ENCODE measurements at regions not wholly inside any gene's neighbourhood (a gene's known extent, or its start where the extent isn't known, plus 50 kb on each side); places are given as distances from the start of the nearest gene placed in this dataset.

GRCh38 chr20:43803276-43803675 lies 76.5 kb upstream of the GTSF1L start:
- Histone ChIP-seq H3K4me1 (replicated peaks) (no peaks in the 10 kb centered on the region), H3K36me3 (no peaks in the 10 kb centered on the region), H3K27ac (no peak overlapping the region), H3K9me3 (replicated peaks) (no peaks in the 10 kb centered on the region), H3K27me3 (replicated peaks) (no peaks in the 10 kb centered on the region), H3K4me3 (no peak overlapping the region)
- no peak for DNase-seq (ENCODE audit: low read depth in 1 of 2, low spot score in 2 of 2)

- no peak overlapping the region for H3K4me3 ChIP-seq
- no peaks in the 10 kb centered on the region for H3K27me3 ChIP-seq (replicated peaks)
- H3K4me1 ChIP-seq (replicated peaks): no peaks in the 10 kb centered on the region
- no peaks in the 10 kb centered on the region for H3K9me3 ChIP-seq (replicated peaks)
- H3K36me3 ChIP-seq: no peaks in the 10 kb centered on the region
- H3K27ac ChIP-seq: no peak overlapping the region
- no peak for DNase-seq (ENCODE audit: low read depth in 1 of 2, low spot score in 2 of 2)
Measured at GRCh38 chr20:43800186-43800585, 73.4 kb upstream of the GTSF1L start.

GRCh38 chr20:43799741-43800140 lies 72.9 kb upstream of the GTSF1L start:
- DNase-seq (ENCODE audit: low read depth in 1 of 2, low spot score in 2 of 2): no peak
- no peak overlapping the region for H3K4me3 ChIP-seq
- H3K4me1 ChIP-seq (replicated peaks): no peaks in the 10 kb centered on the region
- no peaks in the 10 kb centered on the region for H3K36me3 ChIP-seq
- no peaks in the 10 kb centered on the region for H3K9me3 ChIP-seq (replicated peaks)
- H3K27ac ChIP-seq: no peak overlapping the region
- H3K27me3 ChIP-seq (replicated peaks): no peaks in the 10 kb centered on the region

GRCh38 chr20:43799150-43799711 lies 72.4 kb upstream of the GTSF1L start:
- H3K27me3 ChIP-seq (replicated peaks): no peaks in the 10 kb centered on the region
- no peak for DNase-seq (ENCODE audit: low read depth in 1 of 2, low spot score in 2 of 2)
- H3K4me3 ChIP-seq: no peak overlapping the region
- no peaks in the 10 kb centered on the region for H3K4me1 ChIP-seq (replicated peaks)
- H3K36me3 ChIP-seq: no peaks in the 10 kb centered on the region
- no peaks in the 10 kb centered on the region for H3K9me3 ChIP-seq (replicated peaks)
- H3K27ac ChIP-seq: no peak overlapping the region

- Histone ChIP-seq H3K27ac (no peak overlapping the region), H3K27me3 (replicated peaks) (no peaks in the 10 kb centered on the region), H3K4me3 (no peak overlapping the region), H3K4me1 (replicated peaks) (no peaks in the 10 kb centered on the region), H3K9me3 (replicated peaks) (no peaks in the 10 kb centered on the region), H3K36me3 (no peaks in the 10 kb centered on the region)
- DNase-seq (ENCODE audit: low read depth in 1 of 2, low spot score in 2 of 2): no peak
Measured at GRCh38 chr20:43798291-43799149, 71.7 kb upstream of the GTSF1L start.

- DNase-seq (ENCODE audit: low read depth in 1 of 2, low spot score in 2 of 2): no peak
- no peaks in the 10 kb centered on the region for H3K4me1 ChIP-seq (replicated peaks)
- H3K9me3 ChIP-seq (replicated peaks): no peaks in the 10 kb centered on the region
- H3K4me3 ChIP-seq: no peak overlapping the region
- H3K27me3 ChIP-seq (replicated peaks): no peaks in the 10 kb centered on the region
- no peaks in the 10 kb centered on the region for H3K36me3 ChIP-seq
- no peak overlapping the region for H3K27ac ChIP-seq
Measured at GRCh38 chr20:43794326-43794725, 67.5 kb upstream of the GTSF1L start.

GRCh38 chr20:43789593-43789992 lies 62.8 kb upstream of the GTSF1L start:
- Histone ChIP-seq H3K4me1 (replicated peaks) (no peaks in the 10 kb centered on the region), H3K9me3 (replicated peaks) (no peaks in the 10 kb centered on the region), H3K36me3 (no peaks in the 10 kb centered on the region), H3K4me3 (no peak overlapping the region), H3K27me3 (replicated peaks) (no peaks in the 10 kb centered on the region), H3K27ac (no peak overlapping the region)
- DNase-seq (ENCODE audit: low read depth in 1 of 2, low spot score in 2 of 2): no peak

- no peak for DNase-seq (ENCODE audit: low read depth in 1 of 2, low spot score in 2 of 2)
- H3K36me3 ChIP-seq: no peaks in the 10 kb centered on the region
- H3K4me1 ChIP-seq (replicated peaks): no peaks in the 10 kb centered on the region; the same call in 1 of the 2 replicates
- H3K9me3 ChIP-seq (replicated peaks): 0 out of 2 replicates have a peak, but pooled peaks cover under 1% of the 10 kb centered on the region
- no peaks in the 10 kb centered on the region for H3K27me3 ChIP-seq (replicated peaks)
- no peak overlapping the region for H3K27ac ChIP-seq
- H3K4me3 ChIP-seq: no peak overlapping the region
Measured at GRCh38 chr20:43787937-43788336, 61.1 kb upstream of the GTSF1L start.

GRCh38 chr20:43786885-43787284 lies 60.1 kb upstream of the GTSF1L start:
- Histone ChIP-seq H3K9me3 (replicated peaks) (0 out of 2 replicates have a peak, but pooled peaks cover 3% of the 10 kb centered on the region), H3K27me3 (replicated peaks) (no peaks in the 10 kb centered on the region), H3K36me3 (no peaks in the 10 kb centered on the region), H3K27ac (no peak overlapping the region), H3K4me1 (replicated peaks) (peaks cover 9% of the 10 kb centered on the region), H3K4me3 (no peak overlapping the region)
- no peak for DNase-seq (ENCODE audit: low read depth in 1 of 2, low spot score in 2 of 2)

GRCh38 chr20:43781215-43781614 lies 54.4 kb upstream of the GTSF1L start:
- H3K27me3 ChIP-seq (replicated peaks): no peaks in the 10 kb centered on the region
- H3K27ac ChIP-seq: no peak overlapping the region
- H3K4me1 ChIP-seq (replicated peaks): peaks cover 16% of the 10 kb centered on the region
- H3K36me3 ChIP-seq: no peaks in the 10 kb centered on the region
- H3K9me3 ChIP-seq (replicated peaks): 0 out of 2 replicates have a peak, but pooled peaks cover 7% of the 10 kb centered on the region
- no peak for DNase-seq (ENCODE audit: low read depth in 1 of 2, low spot score in 2 of 2)
- no peak overlapping the region for H3K4me3 ChIP-seq

- Histone ChIP-seq H3K27me3 (replicated peaks) (no peaks in the 10 kb centered on the region), H3K4me1 (replicated peaks) (peaks cover 16% of the 10 kb centered on the region), H3K27ac (no peak overlapping the region), H3K9me3 (replicated peaks) (0 out of 2 replicates have a peak, but pooled peaks cover 7% of the 10 kb centered on the region), H3K36me3 (no peaks in the 10 kb centered on the region), H3K4me3 (no peak overlapping the region)
- no peak for DNase-seq (ENCODE audit: low read depth in 1 of 2, low spot score in 2 of 2)
Measured at GRCh38 chr20:43778375-43778774, 51.6 kb upstream of the GTSF1L start.

GRCh38 chr20:43776691-43777090 lies 49.9 kb upstream of the GTSF1L start:
- 0 out of 2 replicates have a peak, but pooled peaks cover 4% of the 10 kb centered on the region for H3K9me3 ChIP-seq (replicated peaks)
- peaks cover 5% of the 10 kb centered on the region; the same call in 1 of the 2 replicates for H3K4me1 ChIP-seq (replicated peaks)
- H3K4me3 ChIP-seq: no peak overlapping the region
- DNase-seq (ENCODE audit: low read depth in 1 of 2, low spot score in 2 of 2): no peak
- H3K36me3 ChIP-seq: no peaks in the 10 kb centered on the region
- no peaks in the 10 kb centered on the region for H3K27me3 ChIP-seq (replicated peaks)
- no peak overlapping the region for H3K27ac ChIP-seq

Measured in SJSA1 (cell line).